Upper lobe of right lung (tissue), 1 donor: ENCODE measurements at regions not wholly inside any gene's neighbourhood (a gene's known extent, or its start where the extent isn't known, plus 50 kb on each side); places are given as distances from the start of the nearest gene placed in this dataset.
A peak's percentile ranks its signal among the peaks of the same experiment; 100 is the strongest.

Experiments used
- ATAC-seq: fragments of 200-7000 bp; cut with Tn5 transposase; one replicate; pipeline ENCODE4 v1.9.1; 2020; ENCODE audit warnings: mild to moderate bottlenecking, moderate library complexity
- DNase-seq: peaks from one replicate; pipeline ENCODE4 v3.0.0-alpha.2; 2020
- H3K27ac ChIP-seq: fragments of 200-600 bp; one replicate; pipeline ENCODE4 v1.8.0; 2022
- H3K27me3 ChIP-seq: fragments of 200-600 bp; one replicate; pipeline ENCODE4 v1.8.0; 2022; ENCODE audit warnings: mild to moderate bottlenecking
- H3K36me3 ChIP-seq: fragments of 200-600 bp; one replicate; pipeline ENCODE4 v1.8.0; 2022
- H3K4me1 ChIP-seq: fragments of 200-600 bp; one replicate; pipeline ENCODE4 v1.8.0; 2022
- H3K4me3 ChIP-seq: fragments of 200-600 bp; one replicate; pipeline ENCODE4 v1.8.0; 2022; ENCODE audit warnings: mild to moderate bottlenecking
- H3K9me3 ChIP-seq: fragments of 200-600 bp; one replicate; pipeline ENCODE4 v1.8.0; 2022
- CTCF ChIP-seq: fragments of 200-600 bp; IDR thresholded peaks from one replicate; pipeline ENCODE4 v1.8.0; 2022; ENCODE audit warnings: antibody characterized with exemption
- intact Hi-C: fragments of 100-400 bp; cut with DNase I; formaldehyde crosslinking; loops from one replicate; pipeline ENCODE4 v1.11.0; 2022
- donor health status: DM: no; HTN: yes; CAD: no; lungs with severe emphysema.

DNA sequence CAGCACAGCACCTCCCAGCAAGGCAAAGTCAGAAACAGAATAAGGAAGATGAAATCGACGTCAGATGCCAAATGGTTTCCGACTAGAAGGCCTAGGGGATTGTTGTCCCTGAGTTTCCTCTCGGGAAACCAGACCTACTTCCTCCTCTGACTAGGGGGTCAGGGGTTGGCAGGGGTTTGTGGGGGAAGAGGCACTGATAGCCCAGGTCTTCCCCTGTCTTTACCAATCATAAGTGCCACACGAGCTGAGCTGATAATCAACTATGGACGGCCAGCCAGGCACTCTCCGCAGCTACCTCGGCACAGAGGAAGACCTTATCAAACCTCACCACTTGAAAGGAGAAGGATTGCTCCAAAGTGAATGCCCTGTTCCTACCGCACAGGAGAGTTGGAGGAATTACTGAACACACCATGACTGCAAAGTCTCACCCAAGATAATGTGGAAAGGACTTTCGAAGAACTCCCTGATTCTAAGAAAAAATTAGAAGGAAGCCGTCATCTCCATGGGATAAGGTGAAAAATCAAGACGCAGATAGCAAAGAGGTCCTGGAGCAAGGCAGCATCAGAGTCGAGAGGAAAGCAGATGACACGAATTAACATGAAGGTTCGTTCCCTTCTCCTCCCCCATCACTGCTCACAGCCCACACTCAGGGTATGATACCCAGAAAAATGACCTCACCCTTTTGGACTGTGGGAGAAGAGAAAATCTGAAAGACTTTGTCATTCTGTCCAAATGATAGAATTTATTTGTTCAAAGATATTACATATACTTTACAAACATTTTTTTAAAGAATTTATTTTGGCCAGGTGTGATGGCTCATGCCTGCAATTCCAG, 77.7 kb upstream of the MED13L start:
- intact Hi-C loops: no loop called here
- no peaks in the 10 kb centered on the region for H3K27me3 ChIP-seq
- H3K9me3 ChIP-seq: no peaks in the 10 kb centered on the region
- TF ChIP-seq CTCF: no peak
- peak; percentile 22 for DNase-seq
- peaks cover 17% of the 10 kb centered on the region for H3K4me1 ChIP-seq
- no peak for ATAC-seq
- no peaks in the 10 kb centered on the region for H3K36me3 ChIP-seq
- no peak overlapping the region for H3K4me3 ChIP-seq
- H3K27ac ChIP-seq: no peak overlapping the region

DNA sequence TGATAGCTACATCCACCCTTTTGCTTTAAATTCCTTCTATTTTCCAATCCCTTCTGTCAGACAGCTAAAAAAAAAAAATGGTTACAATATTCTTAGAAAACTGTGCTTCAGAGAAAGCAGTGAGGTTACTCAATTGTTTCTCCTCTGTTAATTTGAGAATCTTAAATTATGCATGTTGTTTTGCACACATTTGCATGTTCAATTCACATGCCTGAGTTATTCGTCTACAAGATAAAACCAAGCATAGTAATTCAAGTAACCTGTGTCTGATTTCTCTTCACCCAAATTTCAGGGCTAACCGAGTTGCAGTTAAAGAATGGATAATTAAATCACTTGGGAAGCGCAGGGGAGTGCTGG, 81.0 kb upstream of the MED13L start:
- H3K27me3 ChIP-seq: no peaks in the 10 kb centered on the region
- no peaks in the 10 kb centered on the region for H3K36me3 ChIP-seq
- no peaks in the 10 kb centered on the region for H3K9me3 ChIP-seq
- peaks cover 17% of the 10 kb centered on the region for H3K4me1 ChIP-seq
- intact Hi-C loops: no loop called here
- peak overlapping the region; percentile 66 for H3K27ac ChIP-seq
- TF ChIP-seq CTCF: no peak
- peak overlapping the region; percentile 21 for H3K4me3 ChIP-seq
- ATAC-seq (no peak), DNase-seq (no peak)

DNA sequence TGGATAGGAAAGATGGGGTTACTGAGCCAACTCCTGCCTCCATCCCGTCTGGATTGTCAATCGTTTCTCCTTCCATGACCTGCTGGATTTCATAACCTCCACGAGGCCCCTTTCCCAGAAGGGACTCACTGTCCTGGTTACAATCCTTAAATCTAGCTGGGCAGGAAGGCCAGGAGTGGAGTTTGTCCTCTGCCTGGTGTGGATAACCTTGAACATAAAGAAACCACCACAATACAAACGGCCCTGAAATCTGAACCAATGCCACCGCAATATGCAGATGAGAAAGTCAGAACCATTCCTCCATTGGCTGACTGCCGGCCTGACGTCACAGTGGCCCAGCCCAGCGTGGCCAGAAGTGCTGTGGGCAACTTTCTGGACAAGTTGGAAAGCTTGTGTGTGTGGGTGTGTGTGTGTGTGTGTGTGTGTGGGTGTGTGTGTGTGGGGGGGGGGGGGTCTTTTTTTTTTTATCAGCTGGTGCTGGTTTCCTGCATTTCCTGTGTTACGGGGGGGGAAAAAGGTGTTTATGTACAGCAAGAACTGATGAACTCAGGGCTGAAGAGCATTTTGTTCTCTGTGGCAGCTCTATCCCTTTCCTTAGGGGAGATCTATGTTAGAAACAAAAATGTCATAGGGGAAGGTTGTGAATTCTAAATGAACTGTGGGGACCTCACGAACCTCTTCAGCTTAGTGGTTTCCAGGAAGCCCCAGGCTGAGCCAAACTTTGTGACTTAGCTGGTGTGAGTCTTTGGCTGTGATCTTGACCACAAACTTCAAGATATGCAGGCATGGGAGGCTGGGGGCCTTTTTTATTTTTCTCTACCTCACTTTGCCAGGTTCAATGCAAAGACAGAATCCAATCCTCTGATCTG, 81.6 kb upstream of the MED13L start:
- Histone ChIP-seq H3K36me3 (no peaks in the 10 kb centered on the region), H3K4me3 (peak overlapping the region; percentile 21), H3K4me1 (peaks cover 17% of the 10 kb centered on the region), H3K27ac (peak overlapping the region; percentile 81), H3K27me3 (no peaks in the 10 kb centered on the region), H3K9me3 (no peaks in the 10 kb centered on the region)
- DNase-seq: peak; percentile 96
- no peak for TF ChIP-seq CTCF
- intact Hi-C loops: no loop called here
- ATAC-seq: peak; percentile 97

DNA sequence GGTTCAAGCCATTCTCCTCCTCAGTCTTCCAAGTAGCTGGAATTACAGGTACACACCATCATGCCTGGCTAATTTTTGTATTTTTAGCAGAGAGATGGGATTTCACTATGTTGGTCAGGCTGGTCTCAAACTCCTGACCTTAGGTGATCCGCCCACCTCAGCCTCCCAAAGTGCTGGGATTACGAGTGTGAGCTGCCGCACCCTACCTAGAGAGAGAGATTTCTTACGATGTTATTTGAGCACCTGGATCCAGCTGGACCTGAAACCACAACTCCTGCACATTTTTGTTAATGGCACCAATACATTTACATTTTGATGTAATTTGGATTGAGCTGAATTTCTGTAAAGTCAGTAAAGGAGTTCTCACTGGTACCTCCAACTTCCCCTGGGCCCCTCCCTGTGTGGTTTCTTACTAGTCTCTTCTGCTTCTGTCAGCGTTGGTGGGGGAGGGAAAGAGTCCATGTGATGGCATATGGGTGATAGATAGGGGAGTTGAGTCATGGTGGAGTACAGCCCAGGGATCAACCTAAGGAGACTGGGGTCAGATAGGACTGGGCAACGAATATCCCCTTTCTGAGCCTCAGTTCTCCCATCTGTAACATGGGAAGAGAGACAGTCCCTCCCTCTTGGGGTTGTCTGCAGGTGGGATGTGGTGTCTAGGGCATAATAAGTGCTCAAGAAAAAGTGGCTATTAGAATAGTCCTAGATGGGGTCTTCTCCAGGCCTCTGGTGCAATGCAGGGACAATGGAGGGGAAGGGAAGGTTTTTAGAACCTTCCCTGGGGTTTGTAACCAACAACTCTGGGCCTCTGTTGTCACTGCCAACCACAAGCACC, 83.3 kb upstream of the MED13L start:
- TF ChIP-seq CTCF: no peak
- intact Hi-C loops: no loop called here
- H3K4me3 ChIP-seq: no peak overlapping the region
- no peak overlapping the region for H3K27ac ChIP-seq
- DNase-seq: no peak
- no peaks in the 10 kb centered on the region for H3K9me3 ChIP-seq
- peaks cover 17% of the 10 kb centered on the region for H3K4me1 ChIP-seq
- H3K27me3 ChIP-seq: no peaks in the 10 kb centered on the region
- H3K36me3 ChIP-seq: no peaks in the 10 kb centered on the region
- peak; percentile 33 for ATAC-seq

DNA sequence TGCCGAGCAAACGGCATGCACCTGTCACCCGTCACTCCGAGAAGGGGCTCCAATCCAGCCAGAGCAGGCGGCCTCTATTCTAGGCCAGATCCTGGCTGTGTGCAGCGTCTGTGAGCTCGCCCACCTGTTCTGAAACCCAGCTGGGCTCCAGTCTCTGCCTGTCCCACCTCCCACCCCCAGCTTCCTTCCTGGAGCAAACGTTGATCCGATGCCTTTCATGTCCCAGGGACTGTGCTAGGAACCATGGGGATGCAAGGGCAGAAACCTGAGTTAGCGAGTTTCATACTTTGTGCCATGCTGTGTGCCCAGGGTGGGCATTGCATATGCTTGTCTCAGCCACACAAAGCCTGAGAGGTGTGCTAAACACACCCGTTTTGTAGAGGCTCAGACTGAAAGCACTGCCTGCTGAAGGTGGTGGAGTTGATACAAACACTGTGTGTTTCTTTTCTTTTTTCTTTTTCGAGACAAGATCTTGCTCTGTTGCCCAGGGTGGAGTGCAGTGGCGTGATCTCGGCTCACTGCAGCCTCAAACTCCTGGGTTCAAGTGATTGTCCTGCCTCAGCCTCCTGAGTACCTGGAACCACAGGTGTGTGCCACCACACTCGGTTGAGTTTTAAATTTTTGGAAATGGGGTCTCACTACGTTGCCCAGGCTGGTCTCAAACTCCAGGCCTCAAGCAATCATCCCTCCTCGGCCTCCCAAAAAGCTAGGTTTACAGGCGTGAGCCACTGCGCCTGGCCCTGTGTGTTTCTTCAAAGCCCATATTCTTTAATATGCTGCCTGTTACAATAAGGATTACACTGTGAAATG, 84.1 kb upstream of the MED13L start:
- no peak overlapping the region for H3K4me3 ChIP-seq
- TF ChIP-seq CTCF: no peak
- intact Hi-C loops: no loop called here
- H3K36me3 ChIP-seq: no peaks in the 10 kb centered on the region
- H3K27ac ChIP-seq: no peak overlapping the region
- DNase-seq (no peak), ATAC-seq (no peak)
- peaks cover 17% of the 10 kb centered on the region for H3K4me1 ChIP-seq
- no peaks in the 10 kb centered on the region for H3K9me3 ChIP-seq
- H3K27me3 ChIP-seq: no peaks in the 10 kb centered on the region
